HCT116 (cell line): ENCODE measurements at regions not wholly inside any gene's neighbourhood (a gene's known extent, or its start where the extent isn't known, plus 50 kb on each side); places are given as distances from the start of the nearest gene placed in this dataset.

Experiments
- EZH2phosphoT487 ChIP-seq: fragments of 200-600 bp; IDR thresholded peaks from 2 replicates; pipeline ENCODE4 v1.6.1; 2018; ENCODE audit warnings: antibody characterized with exemption, borderline replicate concordance
- POLR2A ChIP-seq: IDR thresholded peaks from 2 replicates; pipeline ENCODE4 v1.7.0; 2011; ENCODE audit warnings: borderline replicate concordance; ENCODE audit not compliant: insufficient read depth, insufficient read length; ENCODE audit errors: extremely low read depth
- SP1 ChIP-seq: IDR thresholded peaks from 2 replicates; pipeline ENCODE4 v1.6.1; 2012; ENCODE audit warnings: low read depth
- TF ChIP-seq, protein P1 (sequence below), 3 experiments: fragments of 200-600 bp in 1 of 3; sonication (generic) in 1 of 3; IDR thresholded peaks in 2 of 3; conservative IDR thresholded peaks in 1 of 3; 2 replicates each; pipeline ENCODE4 v1.5.1; 2012 to 2017; ENCODE audit warnings: low read depth in 2 of 3, low read length in 2 of 3, antibody characterized with exemption in 1 of 3, borderline replicate concordance in 1 of 3, control low read depth in 1 of 3, mild to moderate bottlenecking in 1 of 3, mixed read lengths in 1 of 3, mixed run types in 1 of 3, moderate library complexity in 1 of 3; ENCODE audit not compliant: insufficient read depth in 1 of 3

GRCh38 chr1:209480345-209480744 is 103.2 kb upstream of the CAMK1G start:
- TF ChIP-seq POLR2A (no peak), EZH2phosphoT487 (no peak), SP1 (no peak)
- TF ChIP-seq, protein P1, sequence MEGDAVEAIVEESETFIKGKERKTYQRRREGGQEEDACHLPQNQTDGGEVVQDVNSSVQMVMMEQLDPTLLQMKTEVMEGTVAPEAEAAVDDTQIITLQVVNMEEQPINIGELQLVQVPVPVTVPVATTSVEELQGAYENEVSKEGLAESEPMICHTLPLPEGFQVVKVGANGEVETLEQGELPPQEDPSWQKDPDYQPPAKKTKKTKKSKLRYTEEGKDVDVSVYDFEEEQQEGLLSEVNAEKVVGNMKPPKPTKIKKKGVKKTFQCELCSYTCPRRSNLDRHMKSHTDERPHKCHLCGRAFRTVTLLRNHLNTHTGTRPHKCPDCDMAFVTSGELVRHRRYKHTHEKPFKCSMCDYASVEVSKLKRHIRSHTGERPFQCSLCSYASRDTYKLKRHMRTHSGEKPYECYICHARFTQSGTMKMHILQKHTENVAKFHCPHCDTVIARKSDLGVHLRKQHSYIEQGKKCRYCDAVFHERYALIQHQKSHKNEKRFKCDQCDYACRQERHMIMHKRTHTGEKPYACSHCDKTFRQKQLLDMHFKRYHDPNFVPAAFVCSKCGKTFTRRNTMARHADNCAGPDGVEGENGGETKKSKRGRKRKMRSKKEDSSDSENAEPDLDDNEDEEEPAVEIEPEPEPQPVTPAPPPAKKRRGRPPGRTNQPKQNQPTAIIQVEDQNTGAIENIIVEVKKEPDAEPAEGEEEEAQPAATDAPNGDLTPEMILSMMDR (IDR thresholded peaks at IDR 0.05 in 2 of 3, conservative IDR thresholded peaks at IDR 0.05 in 1 of 3; ENCODE audit: borderline replicate concordance in 1 of 3, insufficient read depth in 1 of 3, low read depth in 2 of 3, low read length in 2 of 3) = no peak
